ENCODE measurements at regions not wholly inside any gene's neighbourhood (a gene's known extent, or its start where the extent isn't known, plus 50 kb on each side); places are given as distances from the start of the nearest gene placed in this dataset.

DNA sequence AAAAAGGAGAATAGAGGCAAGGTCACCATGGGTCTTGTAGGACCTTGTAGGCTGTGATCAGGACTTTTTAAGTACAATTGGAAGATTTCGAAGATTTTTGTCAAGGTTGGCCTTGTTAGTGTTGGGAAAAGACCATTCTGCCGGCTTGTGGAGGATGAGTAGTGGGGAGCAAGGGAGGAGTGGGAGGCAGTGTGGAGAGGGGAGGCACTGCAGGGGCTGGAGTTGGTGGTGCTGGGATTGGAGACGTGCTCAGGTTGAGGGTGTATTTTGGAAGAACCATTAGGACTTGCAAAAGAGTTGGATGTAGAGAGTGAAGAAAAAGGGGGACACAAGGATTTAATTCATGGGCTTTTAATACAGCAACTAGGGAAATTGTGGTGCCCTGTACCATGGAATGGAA, 397.1 kb downstream of the TSN start:
- TF ChIP-seq CTCF (IDR thresholded peaks at IDR 0.05; ENCODE audit: low read depth, low read length): no peak
- TF ChIP-seq EZH2phosphoT487 (IDR thresholded peaks at IDR 0.05; ENCODE audit: low read depth): no peak

Data from OCI-LY3 (cell line).